Keratinocyte (primary cell): ENCODE measurements at regions not wholly inside any gene's neighbourhood (a gene's known extent, or its start where the extent isn't known, plus 50 kb on each side); places are given as distances from the start of the nearest gene placed in this dataset.

Source experiments
- DNase-seq: peaks from one replicate; pipeline ENCODE4 v3.0.0-alpha.2; 2011; ENCODE audit warnings: low read depth, missing footprints, low spot score
- FAIRE-seq: peaks from 2 replicates; lab custom pipeline; 2011; peaks lifted over from hg19 to GRCh38; lab: Jason Lieb, UNC
- H2AFZ ChIP-seq: 2 replicates; pipeline ENCODE4 v1.6.0; 2012; ENCODE audit warnings: low read length, control low read depth, inconsistent platforms; ENCODE audit not compliant: control insufficient read depth
- H3K27ac ChIP-seq: 2 replicates; pipeline ENCODE4 v1.5.1; 2011; ENCODE audit warnings: low read length; ENCODE audit not compliant: control insufficient read depth, insufficient read depth
- H3K27me3 ChIP-seq: 3 replicates; pipeline ENCODE4 v1.6.0; 2011; ENCODE audit warnings: low read length; ENCODE audit not compliant: control insufficient read depth, insufficient read depth; ENCODE audit errors: extremely low read depth
- H3K36me3 ChIP-seq, 2 experiments: 2 replicates in 1 of 2; 3 replicates in 1 of 2; pipeline ENCODE4 v1.5.1; 2011; ENCODE audit warnings: low read length in 2 of 2, mild to moderate bottlenecking in 1 of 2; ENCODE audit not compliant: control insufficient read depth in 2 of 2, insufficient read depth in 2 of 2; ENCODE audit errors: extremely low read depth in 1 of 2
- H3K4me1 ChIP-seq: 3 replicates; pipeline ENCODE4 v1.5.1; 2011; ENCODE audit warnings: low read length; ENCODE audit not compliant: control insufficient read depth, insufficient read depth; ENCODE audit errors: extremely low read depth
- H3K4me2 ChIP-seq: 3 replicates; pipeline ENCODE4 v1.6.0; 2011; ENCODE audit warnings: low read depth, low read length; ENCODE audit not compliant: control insufficient read depth, insufficient read depth; ENCODE audit errors: extremely low read depth
- H3K4me3 ChIP-seq, 3 experiments: fragments of 200-600 bp in 1 of 3; sonication (generic) in 1 of 3; 2 replicates in 2 of 3; 3 replicates in 1 of 3; pipeline ENCODE4 v1.5.1; 2011 to 2016; ENCODE audit warnings: low read length in 3 of 3, mild to moderate bottlenecking in 3 of 3, control low read depth in 2 of 3, inconsistent platforms in 1 of 3, low read depth in 1 of 3, mixed read lengths in 1 of 3, mixed run types in 1 of 3, moderate library complexity in 1 of 3; ENCODE audit not compliant: control insufficient read depth in 2 of 3, insufficient read depth in 2 of 3; ENCODE audit errors: extremely low read depth in 1 of 3
- H3K79me2 ChIP-seq: 2 replicates; pipeline ENCODE4 v1.6.0; 2012; ENCODE audit warnings: low read length; ENCODE audit not compliant: control insufficient read depth, insufficient read depth
- H3K9ac ChIP-seq: 3 replicates; pipeline ENCODE4 v1.6.0; 2011; ENCODE audit warnings: low read length; ENCODE audit not compliant: control insufficient read depth, insufficient read depth; ENCODE audit errors: extremely low read depth
- H3K9me1 ChIP-seq: 3 replicates; pipeline ENCODE4 v1.6.0; 2011; ENCODE audit warnings: low read length; ENCODE audit not compliant: control insufficient read depth, insufficient read depth; ENCODE audit errors: extremely low read depth
- H3K9me3 ChIP-seq: 2 replicates; pipeline ENCODE4 v1.5.1; 2012; ENCODE audit warnings: low read depth, low read length; ENCODE audit not compliant: control insufficient read depth
- H4K20me1 ChIP-seq: 3 replicates; pipeline ENCODE4 v1.6.0; 2011; ENCODE audit warnings: low read length; ENCODE audit not compliant: control insufficient read depth, insufficient read depth; ENCODE audit errors: extremely low read depth
- CTCF ChIP-seq, 3 experiments: IDR thresholded peaks in 1 of 3; conservative IDR thresholded peaks in 1 of 3; optimal IDR thresholded peaks in 1 of 3; 2 replicates in 2 of 3; 3 replicates in 1 of 3; pipeline versions ENCODE3 to v1.5.1; 2011; ENCODE audit warnings: low read length in 3 of 3, mild to moderate bottlenecking in 3 of 3, moderate library complexity in 2 of 3, control low read depth in 1 of 3, inconsistent platforms in 1 of 3; ENCODE audit not compliant: insufficient read depth in 2 of 3; ENCODE audit errors: extremely low read depth in 1 of 3
- EZH2 ChIP-seq: IDR thresholded peaks from one replicate; pipeline ENCODE4 v1.6.1; 2012; ENCODE audit warnings: inconsistent platforms, mild to moderate bottlenecking, low read length, moderate library complexity
- dilution Hi-C: fragments of 300-500 bp; cut with MboI; formaldehyde crosslinking; loops from one replicate; pipeline ENCODE4 v1.7.0; 2020; ENCODE audit warnings: low sequenced_read_pairs; ENCODE audit not compliant: extremely low pct_ligation_motif_present

- H4K20me1 ChIP-seq: no peaks in the 10 kb centered on the region
- no peak for FAIRE-seq
- no peak overlapping the region for H3K4me2 ChIP-seq
- H3K9ac ChIP-seq: no peak overlapping the region
- H3K9me3 ChIP-seq: no peaks in the 10 kb centered on the region
- TF ChIP-seq EZH2 (no peak), CTCF (optimal IDR thresholded peaks at IDR 0.05 in 1 of 3, IDR thresholded peaks at IDR 0.05 in 1 of 3, conservative IDR thresholded peaks at IDR 0.05 in 1 of 3; ENCODE audit: extremely low read depth in 1 of 3, insufficient read depth in 2 of 3, low read length in 3 of 3) (no peak)
- H3K27ac ChIP-seq: no peak overlapping the region
- no peak for DNase-seq
- H2AFZ ChIP-seq: no peak overlapping the region
- peaks cover 4% of the 10 kb centered on the region for H3K4me1 ChIP-seq
- dilution Hi-C loops: no loop called here
- no peaks in the 10 kb centered on the region for H3K9me1 ChIP-seq
- H3K79me2 ChIP-seq: no peaks in the 10 kb centered on the region
- no peaks in the 10 kb centered on the region for H3K36me3 ChIP-seq
- H3K4me3 ChIP-seq: no peak overlapping the region
- H3K27me3 ChIP-seq: no peaks in the 10 kb centered on the region
Observed at GRCh38 chr18:73313476-73313875, 445.7 kb upstream of the NETO1 start.

DNA sequence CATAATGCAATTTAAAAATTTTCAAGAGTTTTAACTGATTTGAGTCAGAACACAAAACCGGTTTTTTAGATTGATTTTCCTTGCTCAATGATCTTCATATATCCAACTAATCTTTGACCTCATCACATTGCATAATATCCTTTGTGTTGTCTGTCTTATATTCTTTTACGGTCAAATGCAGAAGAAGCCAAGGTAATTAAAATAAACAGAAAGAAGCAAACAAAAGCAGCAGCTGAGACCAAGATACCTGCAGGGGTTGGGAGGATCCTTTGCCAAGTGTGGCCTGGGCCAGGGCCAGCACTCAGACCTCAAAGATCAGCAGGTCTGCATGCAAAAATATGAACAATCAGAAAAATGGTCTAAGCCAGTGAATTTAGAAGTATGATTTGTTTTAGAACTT is 428.9 kb upstream of the NETO1 start:
- DNase-seq (no peak), FAIRE-seq (no peak)
- H2AFZ ChIP-seq: no peak overlapping the region
- no peaks in the 10 kb centered on the region for H3K79me2 ChIP-seq
- H3K9ac ChIP-seq: no peak overlapping the region
- no peaks in the 10 kb centered on the region for H3K9me3 ChIP-seq
- no peaks in the 10 kb centered on the region for H3K4me1 ChIP-seq
- no peak overlapping the region for H3K27ac ChIP-seq
- no peaks in the 10 kb centered on the region for H4K20me1 ChIP-seq
- dilution Hi-C loops: no loop called here
- no peaks in the 10 kb centered on the region for H3K9me1 ChIP-seq
- H3K4me3 ChIP-seq: no peak overlapping the region
- H3K36me3 ChIP-seq: no peaks in the 10 kb centered on the region
- TF ChIP-seq EZH2: no peak
- no peak for TF ChIP-seq CTCF (optimal IDR thresholded peaks at IDR 0.05 in 1 of 3, IDR thresholded peaks at IDR 0.05 in 1 of 3, conservative IDR thresholded peaks at IDR 0.05 in 1 of 3; ENCODE audit: extremely low read depth in 1 of 3, insufficient read depth in 2 of 3, low read length in 3 of 3)
- no peaks in the 10 kb centered on the region for H3K27me3 ChIP-seq
- H3K4me2 ChIP-seq: no peak overlapping the region
